SIG-M5 treated with dmso at 0.1 percent for 504 hours (cell line): ENCODE measurements at regions not wholly inside any gene's neighbourhood (a gene's known extent, or its start where the extent isn't known, plus 50 kb on each side); places are given as distances from the start of the nearest gene placed in this dataset.
A peak's percentile ranks its signal among the peaks of the same experiment; 100 is the strongest.
"Not testable (repeated sequence)": the region's sequence is repeated elsewhere in the genome, so short reads cannot be mapped to it uniquely, and the experiment has no call there.

Source experiments
- DNase-seq: peaks from one replicate; lab custom pipeline; 2025; ENCODE audit not compliant: unreplicated experiment; lab: John Stamatoyannopoulos, UW

GRCh38 chr22:34804091-34804490 lies 261.9 kb upstream of the ISX start:
- DNase-seq: no peak

GRCh38 chr22:34804604-34805003 lies 261.4 kb upstream of the ISX start:
- DNase-seq: no peak

DNA sequence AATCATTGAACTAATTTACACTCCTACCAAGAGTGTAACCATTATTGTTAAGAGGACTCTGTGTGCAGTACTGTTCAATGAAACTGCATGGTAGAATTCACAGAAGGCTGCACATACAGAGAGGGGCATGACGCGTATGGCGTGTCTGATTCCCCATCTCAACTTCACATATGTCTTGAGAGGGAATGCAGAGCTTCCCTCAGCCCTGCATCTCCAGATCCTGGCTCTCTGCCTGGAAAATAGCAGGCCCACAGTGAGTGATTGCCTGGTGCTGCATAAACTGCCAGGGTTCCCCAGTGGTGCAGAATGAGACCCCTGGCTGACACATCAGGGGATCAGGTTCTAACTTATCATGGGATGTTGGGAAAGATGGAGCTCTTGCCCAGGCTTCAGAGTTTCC lies 260.2 kb upstream of the ISX start:
- no peak for DNase-seq

- DNase-seq: no peak
Measured at GRCh38 chr22:34808618-34809017, 257.3 kb upstream of the ISX start.

DNA sequence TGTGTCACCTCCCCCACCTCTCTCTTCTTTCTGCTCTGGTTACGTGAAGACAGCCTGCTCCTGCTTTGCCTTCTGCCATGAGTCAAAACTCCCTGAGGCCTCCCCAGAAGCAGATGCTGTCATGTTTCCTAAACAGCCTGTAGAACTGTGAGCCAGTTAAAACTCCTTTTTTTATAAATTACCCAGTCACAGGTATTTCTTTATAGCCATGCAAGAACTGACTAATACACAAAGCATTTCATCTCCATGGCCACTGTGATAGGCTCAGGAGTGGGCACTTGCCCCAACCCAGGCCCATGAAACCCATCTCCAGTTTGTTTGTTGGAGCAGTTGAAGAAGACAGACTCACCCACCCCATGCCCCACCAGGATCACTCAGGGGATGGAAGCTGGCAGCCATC lies 253.3 kb upstream of the ISX start:
- no peak for DNase-seq

DNA sequence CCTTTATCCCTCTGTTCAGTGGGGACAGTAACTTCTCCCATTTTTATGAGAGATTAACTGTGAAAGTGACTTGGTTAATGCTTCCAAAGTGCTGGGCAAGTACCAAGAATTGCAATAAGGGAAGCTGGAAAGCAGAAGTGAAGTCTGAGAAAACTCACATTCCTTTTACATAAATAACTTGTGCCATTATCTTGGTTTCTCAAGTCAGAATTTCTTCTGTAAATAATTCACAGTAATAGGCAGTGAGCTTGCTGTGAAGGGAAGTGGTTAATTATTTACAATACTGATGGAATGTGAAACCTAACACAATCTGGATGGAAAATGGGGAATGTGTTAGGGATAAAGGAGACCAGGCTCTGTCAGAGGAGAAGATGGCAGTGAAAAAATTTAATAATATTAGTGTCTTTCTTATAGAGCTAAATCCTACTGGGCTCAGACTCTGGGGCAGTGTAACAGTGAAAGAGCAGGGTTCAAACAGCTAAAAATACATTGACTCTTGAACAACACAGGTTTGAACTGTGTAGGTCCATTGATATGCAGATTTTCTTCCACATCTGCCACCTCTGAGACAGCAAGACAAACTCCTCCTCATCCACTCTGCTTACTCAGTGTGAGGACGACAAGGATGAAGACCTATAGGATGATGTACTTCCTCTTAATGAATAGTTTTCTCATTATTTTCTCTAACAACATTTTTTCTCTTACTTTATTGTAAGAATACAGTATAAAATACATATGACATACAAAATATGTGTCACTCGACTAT lies 251.5 kb upstream of the ISX start:
- DNase-seq: peak; percentile 2

- DNase-seq: no peak
Measured at GRCh38 chr22:34829485-34829884, 236.5 kb upstream of the ISX start.

DNA sequence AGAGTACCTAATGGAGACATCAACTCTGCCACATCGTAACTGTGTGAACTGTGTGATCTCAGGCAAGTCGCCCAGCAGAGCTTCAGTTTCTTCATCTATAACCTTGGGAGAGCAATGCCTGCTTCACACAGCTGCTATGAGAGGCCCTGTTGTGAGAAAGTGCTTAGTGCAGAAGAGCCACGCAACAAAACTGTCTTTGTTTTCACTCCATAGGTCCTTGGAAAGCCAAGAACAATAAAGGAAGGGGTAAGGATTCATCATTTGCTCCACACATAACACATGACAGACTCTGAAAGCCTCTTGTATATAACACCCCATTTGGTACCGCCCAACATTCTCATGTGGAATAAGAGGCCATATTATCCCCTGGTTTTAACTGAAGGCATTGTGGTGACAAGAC lies 231.9 kb upstream of the ISX start:
- no peak for DNase-seq

DNA sequence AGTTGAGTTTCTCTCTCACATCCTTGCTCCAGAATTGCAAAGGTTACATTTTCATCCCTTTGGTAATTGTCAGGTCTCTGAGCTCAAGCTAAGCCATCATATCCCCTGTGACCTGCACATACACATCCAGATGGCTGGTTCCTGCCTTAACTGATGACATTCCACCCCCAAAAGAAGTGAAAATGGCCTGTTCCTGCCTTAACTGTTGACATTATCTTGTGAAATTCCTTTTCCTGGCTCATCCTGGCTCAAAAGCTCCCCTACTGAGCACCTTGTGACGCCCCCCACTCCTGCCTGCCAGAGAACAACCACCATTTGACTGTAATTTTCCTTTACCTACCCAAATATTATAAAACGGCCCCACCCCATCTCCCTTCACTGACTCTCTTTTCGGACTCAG lies 231.4 kb upstream of the ISX start:
- DNase-seq: not testable (repeated sequence)

- no peak for DNase-seq
Measured at GRCh38 chr22:34841331-34841771, 224.6 kb upstream of the ISX start.

GRCh38 chr22:34841911-34842310 lies 224.0 kb upstream of the ISX start:
- no peak for DNase-seq

- DNase-seq: no peak
Measured at GRCh38 chr22:34842630-34843029, 223.3 kb upstream of the ISX start.

DNA sequence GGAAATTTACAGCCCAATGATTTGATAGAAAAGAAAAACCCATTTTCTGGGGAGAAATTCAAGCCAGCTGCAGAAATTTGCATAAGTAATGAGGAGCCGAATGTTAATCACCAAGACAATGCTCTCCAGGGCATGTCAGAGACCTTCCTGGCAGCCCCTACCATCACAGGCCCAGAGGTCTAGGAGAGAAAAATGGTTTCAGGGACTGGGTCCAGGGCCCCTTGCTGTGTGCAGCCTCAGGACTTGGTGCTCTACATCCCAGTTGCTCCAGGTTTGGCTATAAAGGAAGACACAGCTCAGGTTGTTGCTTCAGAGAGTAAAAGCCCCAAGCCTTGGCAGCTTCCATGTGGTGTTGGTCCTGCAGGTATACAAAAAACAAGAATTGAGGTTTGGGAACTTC lies 222.2 kb upstream of the ISX start:
- not testable (repeated sequence) for DNase-seq

GRCh38 chr22:34845391-34845790 lies 220.6 kb upstream of the ISX start:
- no peak for DNase-seq

DNA sequence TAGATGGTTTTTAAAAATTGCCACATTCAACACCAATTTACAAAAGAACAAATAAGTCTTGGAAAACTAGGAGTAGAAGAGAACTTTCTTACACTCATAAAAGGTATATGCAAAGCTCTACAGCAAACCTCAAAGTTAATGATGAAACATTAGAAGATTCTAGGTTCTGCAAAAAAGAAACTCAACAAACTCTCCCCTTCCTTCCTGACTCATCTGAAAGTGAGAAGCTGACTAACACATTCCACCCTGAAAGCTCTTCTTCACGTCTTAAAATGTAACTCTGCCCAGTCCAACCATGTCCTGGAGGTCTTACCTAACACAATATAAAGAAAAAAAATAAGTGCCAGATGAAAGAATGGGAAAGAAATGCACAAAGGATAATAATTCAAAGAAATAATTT lies 218.9 kb upstream of the ISX start:
- no peak for DNase-seq

GRCh38 chr22:34849965-34850364 lies 216.0 kb upstream of the ISX start:
- no peak for DNase-seq

DNA sequence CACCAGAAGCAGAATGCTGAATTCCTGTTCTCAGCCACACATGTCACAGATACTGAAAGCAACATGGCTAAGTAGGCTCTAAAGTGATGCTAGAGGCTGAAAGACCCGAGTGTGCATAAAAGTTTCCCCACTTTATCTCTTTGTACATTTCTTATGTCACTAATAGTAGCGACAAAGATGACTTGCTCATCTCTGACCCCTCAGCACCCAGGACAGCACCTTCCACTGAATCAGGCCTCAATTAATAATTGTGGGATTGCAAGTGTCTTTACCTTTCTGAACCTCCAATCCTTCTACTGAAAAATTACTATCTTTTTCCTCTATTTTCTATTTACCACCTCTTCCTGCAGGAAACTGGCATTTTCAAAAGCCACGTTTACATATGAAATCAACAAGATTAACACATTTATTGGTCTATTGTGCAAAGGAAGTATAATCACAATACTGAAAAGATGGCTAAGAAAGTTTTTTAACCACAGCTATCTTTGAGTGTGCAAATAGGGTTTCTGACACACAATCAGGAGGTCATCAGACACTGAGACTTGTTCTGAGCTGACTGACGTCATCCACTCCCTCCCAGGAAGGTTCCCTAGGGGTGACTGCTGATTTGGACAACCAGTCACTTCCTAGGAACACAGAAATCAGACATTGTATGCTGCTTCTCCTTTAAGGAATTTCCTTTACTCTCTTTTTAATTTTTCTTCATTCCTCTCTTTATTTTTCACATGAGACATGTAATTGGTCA lies 213.9 kb upstream of the ISX start:
- DNase-seq: no peak

DNA sequence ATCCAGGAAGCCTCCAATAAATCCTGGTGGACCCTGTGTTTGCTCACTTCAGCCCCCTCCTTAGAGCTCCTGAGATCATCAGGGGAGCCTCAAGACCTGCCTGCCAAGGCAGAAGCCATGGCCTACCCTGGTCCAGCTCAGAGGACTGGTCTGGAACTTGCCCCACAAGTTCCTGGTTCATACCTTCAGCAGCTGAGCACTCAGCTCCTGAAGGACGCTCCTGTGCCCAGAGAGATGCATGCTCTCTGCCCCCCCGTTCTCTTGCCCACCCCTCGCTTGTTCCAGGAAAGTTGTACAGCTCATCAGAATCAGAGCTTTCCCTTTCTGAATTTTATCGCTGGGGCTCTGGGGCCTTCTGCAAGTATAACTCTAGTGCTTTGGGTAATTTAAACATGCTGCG lies 210.5 kb upstream of the ISX start:
- no peak for DNase-seq

DNA sequence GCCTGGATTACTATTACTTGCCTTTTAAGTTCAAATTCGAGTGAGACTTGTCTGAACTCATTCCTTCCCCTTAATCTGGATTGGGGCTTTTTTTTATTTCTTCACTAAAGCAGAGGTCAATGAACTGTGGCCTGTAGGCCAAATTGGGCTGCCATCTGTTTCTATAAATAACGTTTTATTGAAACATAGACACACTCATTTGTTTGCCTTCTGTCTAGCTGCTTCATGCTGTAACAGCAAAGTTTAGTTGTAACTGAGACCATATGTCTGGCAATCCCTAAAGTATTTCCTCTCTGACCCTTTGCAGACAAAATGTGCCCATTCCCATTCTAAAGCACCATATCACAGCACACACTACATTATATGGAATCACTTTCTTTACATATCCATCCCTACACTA lies 207.9 kb upstream of the ISX start:
- no peak for DNase-seq

GRCh38 chr22:34861787-34862186 lies 204.2 kb upstream of the ISX start:
- no peak for DNase-seq

- no peak for DNase-seq
Measured at GRCh38 chr22:34866081-34866480, 199.9 kb upstream of the ISX start.

GRCh38 chr22:34866495-34867131 lies 199.3 kb upstream of the ISX start:
- no peak for DNase-seq
